K562 (cell line): ENCODE measurements at regions not wholly inside any gene's neighbourhood (a gene's known extent, or its start where the extent isn't known, plus 50 kb on each side); places are given as distances from the start of the nearest gene placed in this dataset.

Experiments used
- ATAC-seq: fragments of 200-7000 bp; cut with Tn5 transposase; 3 replicates; pipeline ENCODE4 v1.9.1; 2020; ENCODE audit warnings: moderate library complexity
- BruUV-seq: library from RNA; stranded (reverse); fragments of 400-500 nt; replicated peaks from 2 replicates; lab custom pipeline; 2021; lab: Mats Ljungman, UMichigan
- CTCF ChIA-PET: fragments of 300-600 bp; formaldehyde crosslinking; extraction: SDS; loops from one replicate; lab custom pipeline; 2021; ENCODE audit warnings: low intra/inter-chr PET ratio; lab: Yijun Ruan, JAX
- POLR2A ChIA-PET: fragments of 300-600, 350-650 bp; sonication (Branson Sonifier 250); formaldehyde crosslinking; extraction: SDS; loops from one replicate; lab custom pipeline; 2021; ENCODE audit warnings: antibody characterized with exemption, inconsistent platforms; lab: Yijun Ruan, JAX
- DNase-seq, 4 experiments: peaks; one replicate each; pipeline versions ENCODE4 v3.0.0 to v3.0.0-alpha.2; 2011 to 2018; ENCODE audit warnings: low spot score in 3 of 4, mixed read lengths in 3 of 4; ENCODE audit errors: extremely low read depth in 1 of 4
- FAIRE-seq: peaks from 2 replicates; lab custom pipeline; 2011; peaks lifted over from hg19 to GRCh38; lab: Jason Lieb, UNC
- H2AFZ ChIP-seq: 2 replicates; pipeline ENCODE4 v1.6.0; 2011; ENCODE audit warnings: low read depth, low read length, control low read depth, inconsistent platforms
- H3K27ac ChIP-seq: fragments of 200-600 bp; 3 replicates; pipeline ENCODE4 v1.8.0; 2011; ENCODE audit warnings: low read depth, mild to moderate bottlenecking, control low read depth, inconsistent platforms, low read length, moderate library complexity, mixed read lengths; ENCODE audit errors: extremely low read depth
- H3K27me3 ChIP-seq, 2 experiments: fragments of 300-600 bp in 1 of 2; 2 replicates in 1 of 2; 3 replicates in 1 of 2; pipeline versions ENCODE4 v1.6.0 to v1.8.0; 2011; ENCODE audit warnings: inconsistent platforms in 2 of 2, low read length in 2 of 2, mild to moderate bottlenecking in 1 of 2, mixed read lengths in 1 of 2, moderate library complexity in 1 of 2; ENCODE audit not compliant: control insufficient read depth in 2 of 2, insufficient read depth in 2 of 2
- H3K36me3 ChIP-seq: fragments of 300-600 bp; 3 replicates; pipeline ENCODE4 v1.8.0; 2011; ENCODE audit warnings: mild to moderate bottlenecking, low read length, inconsistent platforms; ENCODE audit not compliant: control insufficient read depth, insufficient read depth
- H3K4me1 ChIP-seq, 2 experiments: fragments of 200-600 bp in 1 of 2; replicated peaks in 1 of 2; 2 replicates in 1 of 2; 3 replicates in 1 of 2; pipeline versions ENCODE4 v1.5.1 to v1.8.0; 2011; ENCODE audit warnings: inconsistent platforms in 2 of 2, low read length in 2 of 2, mild to moderate bottlenecking in 1 of 2, mixed read lengths in 1 of 2, moderate library complexity in 1 of 2; ENCODE audit not compliant: control insufficient read depth in 2 of 2, insufficient read depth in 2 of 2
- H3K4me2 ChIP-seq: 2 replicates; pipeline ENCODE4 v1.6.1; 2011; ENCODE audit warnings: low read length, control low read depth, inconsistent platforms, mixed read lengths; ENCODE audit not compliant: insufficient read depth
- H3K4me3 ChIP-seq: fragments of 200-600 bp; sonication (generic), shearing (Covaris generic); 2 replicates; pipeline ENCODE4 v1.5.1; 2016; ENCODE audit warnings: control low read depth, inconsistent platforms
- H3K79me2 ChIP-seq: fragments of 200-600 bp; 3 replicates; pipeline ENCODE4 v1.8.0; 2011; ENCODE audit warnings: low read length, inconsistent platforms; ENCODE audit not compliant: control insufficient read depth, insufficient read depth
- H3K9ac ChIP-seq, 2 experiments: 2 replicates each; pipeline versions ENCODE4 v1.6.0 to v1.6.1; 2011; ENCODE audit warnings: low read depth in 2 of 2, low read length in 2 of 2, control low read depth in 1 of 2, inconsistent platforms in 1 of 2, mild to moderate bottlenecking in 1 of 2, mixed read lengths in 1 of 2; ENCODE audit not compliant: insufficient read depth in 1 of 2
- H3K9me1 ChIP-seq: one replicate; pipeline ENCODE4 v1.6.0; 2011; ENCODE audit warnings: inconsistent platforms, mild to moderate bottlenecking, low read length, moderate library complexity; ENCODE audit not compliant: control insufficient read depth, insufficient read depth
- H3K9me3 ChIP-seq: replicated peaks from 2 replicates; pipeline ENCODE4 v1.5.1; 2011; ENCODE audit warnings: low read depth, low read length, inconsistent platforms; ENCODE audit not compliant: control insufficient read depth, insufficient read depth
- H4K20me1 ChIP-seq: replicated peaks from 2 replicates; pipeline ENCODE4 v1.6.1; 2011; ENCODE audit warnings: low read length, inconsistent platforms, mixed read lengths; ENCODE audit not compliant: control insufficient read depth, insufficient read depth
- FOS ChIP-seq: IDR thresholded peaks from 3 replicates; pipeline ENCODE4 v1.6.1; 2011; ENCODE audit not compliant: insufficient read length; ENCODE audit errors: extremely low read depth
- FUS ChIP-seq: fragments of 200-400 bp; formaldehyde crosslinking; optimal IDR thresholded peaks from 2 replicates; pipeline ENCODE3; 2017; ENCODE audit warnings: low read depth, low read length
- MED1 ChIP-seq: sonication (generic); formaldehyde crosslinking; IDR thresholded peaks from 2 replicates; pipeline ENCODE4 v1.8.1; 2023; ENCODE audit warnings: missing genetic modification reagents, borderline replicate concordance
- PHB ChIP-seq: fragments of 250-450 bp; sonication (Bioruptor Pico); IDR thresholded peaks from 2 replicates; pipeline ENCODE4 v1.5.0; 2021
- RBM14 ChIP-seq: fragments of 200-400 bp; formaldehyde crosslinking; IDR thresholded peaks from 2 replicates; pipeline ENCODE4 v1.6.1; 2018; ENCODE audit warnings: low read depth, mild to moderate bottlenecking, low read length, moderate library complexity, borderline replicate concordance; ENCODE audit not compliant: insufficient read depth
- RBM17 ChIP-seq: fragments of 200-400 bp; formaldehyde crosslinking; IDR thresholded peaks from 2 replicates; pipeline ENCODE4 v1.6.1; 2017; ENCODE audit warnings: low read depth, mild to moderate bottlenecking, low read length, borderline replicate concordance
- SMAD4 ChIP-seq: fragments of 250-450 bp; sonication (Bioruptor Pico); conservative IDR thresholded peaks from 2 replicates; pipeline ENCODE4 v1.8.0; 2021; ENCODE audit warnings: inconsistent platforms, mild to moderate bottlenecking, moderate library complexity
- THRAP3 ChIP-seq: fragments of 450-650 bp; IDR thresholded peaks from 2 replicates; pipeline ENCODE4 v1.6.1; 2016; ENCODE audit warnings: mild to moderate bottlenecking, inconsistent platforms, borderline replicate concordance
- ZNF224 ChIP-seq: sonication (generic); formaldehyde crosslinking; IDR thresholded peaks from 2 replicates; pipeline ENCODE4 v1.8.0; 2022; ENCODE audit warnings: mild to moderate bottlenecking, missing genetic modification reagents
- ZNF274 ChIP-seq: IDR thresholded peaks from 2 replicates; pipeline ENCODE4 v1.6.1; 2011; ENCODE audit warnings: low read depth, mild to moderate bottlenecking, low read length, moderate library complexity, borderline replicate concordance
- ZNF445 ChIP-seq: fragments of 250-450 bp; sonication (Bioruptor Pico); IDR thresholded peaks from 2 replicates; pipeline ENCODE4 v1.4.0; 2020; ENCODE audit warnings: low read depth, mild to moderate bottlenecking, moderate library complexity
- WGBS: fragments of 100-300 bp; shearing (Covaris generic); methylation state at CpG from one replicate; pipeline ENCODE4 v1.1.6; 2016; ENCODE audit warnings: low coverage, mixed read lengths; ENCODE audit not compliant: insufficient coverage; ENCODE audit errors: missing lambda C conversion rate; 5-methylcytosine and 5-hydroxymethylcytosine counted together
- in situ Hi-C: fragments of 300-500 bp; cut with MboI; formaldehyde crosslinking; loops from 4 replicates; pipeline ENCODE4 v1.15.0; 2018; ENCODE audit warnings: inconsistent platforms, mixed read lengths
- intact Hi-C: fragments of 100-400 bp; cut with micrococcal nuclease; formaldehyde crosslinking; loops from 2 replicates; pipeline ENCODE4 v1.14.2; 2022
- TF ChIP-seq, protein P1 (sequence below): fragments of 250-450 bp; sonication (Bioruptor Pico); IDR thresholded peaks from 2 replicates; pipeline ENCODE4 v1.4.0; 2020; ENCODE audit warnings: mild to moderate bottlenecking, moderate library complexity
- TF ChIP-seq, protein P2 (sequence below): fragments of 450-650 bp; IDR thresholded peaks from 2 replicates; pipeline ENCODE4 v1.7.0; 2016; ENCODE audit warnings: borderline replicate concordance

DNA sequence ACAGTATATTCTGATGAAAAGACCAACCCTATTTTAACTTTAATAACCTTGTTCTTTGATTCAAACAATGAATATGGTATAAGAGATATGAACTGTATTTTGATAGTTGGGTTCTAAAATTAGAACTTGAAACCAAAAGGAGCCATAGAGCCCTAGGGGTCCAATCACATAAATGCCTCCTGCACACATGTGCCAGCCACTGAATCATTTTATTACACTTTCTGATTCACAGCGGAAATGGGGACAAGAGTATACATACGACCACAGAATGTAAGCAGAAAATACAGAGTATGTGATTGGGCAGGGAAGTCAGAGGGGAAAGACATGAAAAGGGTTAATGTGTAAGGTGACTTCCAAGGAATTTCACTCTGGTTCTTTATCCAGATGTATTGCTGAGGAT is 1000.2 kb downstream of the NR2F1-AS1 start:
- no peaks in the 10 kb centered on the region for H4K20me1 ChIP-seq
- ATAC-seq (no peak), DNase-seq (no peak)
- no peaks in the 10 kb centered on the region for H3K27me3 ChIP-seq
- H3K9me1 ChIP-seq, result no peaks in the 10 kb centered on the region
- intact Hi-C loops (no loop called here), in situ Hi-C loops (no loop called here)
- H3K4me1 ChIP-seq, result no peaks in the 10 kb centered on the region
- H3K36me3 ChIP-seq, result no peaks in the 10 kb centered on the region
- no TSS peak for BruUV-seq
- ChIA-PET CTCF (no interaction called here), POLR2A (no interaction called here)
- H3K79me2 ChIP-seq, result no peaks in the 10 kb centered on the region
- no peak overlapping the region for H3K4me3 ChIP-seq
- H3K4me2 ChIP-seq, result no peak overlapping the region
- no peak overlapping the region for H2AFZ ChIP-seq
- WGBS, result 0% methylated on average over 2 of the region's 2 CpGs
- H3K9ac ChIP-seq, result no peak overlapping the region
- no peaks in the 10 kb centered on the region for H3K9me3 ChIP-seq
- TF ChIP-seq ZNF224 (CRISPR knock-in tag) (no peak), FUS (no peak), FOS (no peak), PHB (CRISPR knock-in tag) (no peak), RBM14 (no peak), ZNF274 (no peak), ZNF445 (no peak), SMAD4 (no peak)
- TF ChIP-seq, all 486 proteins: peak for 0
- H3K27ac ChIP-seq, result no peak overlapping the region
- no peak for FAIRE-seq

DNA sequence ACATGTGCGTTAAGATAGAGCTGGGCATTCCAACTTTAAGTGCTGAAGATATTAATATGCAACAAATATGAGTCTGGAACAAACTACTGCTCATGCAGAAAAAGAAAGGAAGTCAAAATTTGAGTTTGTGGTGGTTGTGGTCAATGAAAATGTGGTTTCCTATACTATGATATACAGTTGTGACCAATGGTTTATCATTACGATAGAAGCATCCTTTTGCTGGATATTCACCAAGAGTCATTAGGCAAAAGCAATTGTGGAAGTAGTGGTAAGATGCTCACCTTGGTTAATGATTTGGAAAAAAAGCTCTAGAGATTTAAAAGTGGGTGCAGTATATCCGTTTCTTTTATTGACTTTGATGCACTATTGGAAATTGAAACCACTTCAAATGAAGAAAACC is 1007.0 kb downstream of the NR2F1-AS1 start:
- in situ Hi-C loops (no loop called here), intact Hi-C loops (no loop called here)
- FAIRE-seq (no peak), DNase-seq (no peak), ATAC-seq (no peak)
- CTCF ChIA-PET, result no interaction called here
- H2AFZ ChIP-seq, result no peak overlapping the region
- 0% methylated on average over 3 of the region's 3 CpGs for WGBS
- no peak overlapping the region for H3K27ac ChIP-seq
- POLR2A ChIA-PET, result no interaction called here
- BruUV-seq, result no TSS peak
- H3K9me3 ChIP-seq, result no peaks in the 10 kb centered on the region; the same call in 1 of the 2 replicates
- H3K4me1 ChIP-seq, result no peaks in the 10 kb centered on the region
- no peak overlapping the region for H3K4me2 ChIP-seq
- no peaks in the 10 kb centered on the region for H3K27me3 ChIP-seq
- no peak overlapping the region for H3K4me3 ChIP-seq
- H3K9me1 ChIP-seq, result no peaks in the 10 kb centered on the region
- H3K36me3 ChIP-seq, result no peaks in the 10 kb centered on the region
- no peak overlapping the region for H3K9ac ChIP-seq
- H4K20me1 ChIP-seq, result no peaks in the 10 kb centered on the region
- no peaks in the 10 kb centered on the region for H3K79me2 ChIP-seq
- TF ChIP-seq MED1 (CRISPR knock-in tag) (no peak), THRAP3 (no peak), RBM17 (no peak)
- TF ChIP-seq, protein P1, sequence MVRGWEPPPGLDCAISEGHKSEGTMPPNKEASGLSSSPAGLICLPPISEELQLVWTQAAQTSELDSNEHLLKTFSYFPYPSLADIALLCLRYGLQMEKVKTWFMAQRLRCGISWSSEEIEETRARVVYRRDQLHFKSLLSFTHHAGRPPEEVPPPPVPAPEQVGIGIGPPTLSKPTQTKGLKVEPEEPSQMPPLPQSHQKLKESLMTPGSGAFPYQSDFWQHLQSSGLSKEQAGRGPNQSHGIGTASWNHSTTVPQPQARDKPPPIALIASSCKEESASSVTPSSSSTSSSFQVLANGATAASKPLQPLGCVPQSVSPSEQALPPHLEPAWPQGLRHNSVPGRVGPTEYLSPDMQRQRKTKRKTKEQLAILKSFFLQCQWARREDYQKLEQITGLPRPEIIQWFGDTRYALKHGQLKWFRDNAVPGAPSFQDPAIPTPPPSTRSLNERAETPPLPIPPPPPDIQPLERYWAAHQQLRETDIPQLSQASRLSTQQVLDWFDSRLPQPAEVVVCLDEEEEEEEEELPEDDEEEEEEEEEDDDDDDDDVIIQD (CRISPR knock-in tag), result no peak
- TF ChIP-seq, protein P2, sequence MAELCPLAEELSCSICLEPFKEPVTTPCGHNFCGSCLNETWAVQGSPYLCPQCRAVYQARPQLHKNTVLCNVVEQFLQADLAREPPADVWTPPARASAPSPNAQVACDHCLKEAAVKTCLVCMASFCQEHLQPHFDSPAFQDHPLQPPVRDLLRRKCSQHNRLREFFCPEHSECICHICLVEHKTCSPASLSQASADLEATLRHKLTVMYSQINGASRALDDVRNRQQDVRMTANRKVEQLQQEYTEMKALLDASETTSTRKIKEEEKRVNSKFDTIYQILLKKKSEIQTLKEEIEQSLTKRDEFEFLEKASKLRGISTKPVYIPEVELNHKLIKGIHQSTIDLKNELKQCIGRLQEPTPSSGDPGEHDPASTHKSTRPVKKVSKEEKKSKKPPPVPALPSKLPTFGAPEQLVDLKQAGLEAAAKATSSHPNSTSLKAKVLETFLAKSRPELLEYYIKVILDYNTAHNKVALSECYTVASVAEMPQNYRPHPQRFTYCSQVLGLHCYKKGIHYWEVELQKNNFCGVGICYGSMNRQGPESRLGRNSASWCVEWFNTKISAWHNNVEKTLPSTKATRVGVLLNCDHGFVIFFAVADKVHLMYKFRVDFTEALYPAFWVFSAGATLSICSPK, result no peak
